Lung (tissue), 11 donors: ENCODE measurements at regions not wholly inside any gene's neighbourhood (a gene's known extent, or its start where the extent isn't known, plus 50 kb on each side); places are given as distances from the start of the nearest gene placed in this dataset.

Experiments
- ATAC-seq: fragments of 200-7000 bp; cut with Tn5 transposase; one replicate; pipeline ENCODE4 v1.9.1; 2020; ENCODE audit warnings: moderate number of reproducible peaks; ENCODE audit not compliant: insufficient read depth, low FRiP score
- DNase-seq, 3 donors: peaks; one replicate each; pipeline ENCODE4 v3.0.0-alpha.2; 2013 to 2017
- H3K27ac ChIP-seq, 2 donors: one replicate each; pipeline ENCODE4 v1.5.1; 2013; ENCODE audit warnings: mild to moderate bottlenecking in 2 of 2, moderate library complexity in 2 of 2, control low read depth in 1 of 2, inconsistent platforms in 1 of 2, low read depth in 1 of 2, low read length in 1 of 2
- H3K27me3 ChIP-seq, 3 donors: one replicate each; pipeline ENCODE4 v1.5.1; 2013; ENCODE audit warnings: low read length in 2 of 3; ENCODE audit not compliant: control insufficient read depth in 3 of 3, insufficient read depth in 3 of 3
- H3K36me3 ChIP-seq, 4 donors: one replicate each; pipeline ENCODE4 v1.5.1; 2013; ENCODE audit warnings: low read length in 4 of 4, mild to moderate bottlenecking in 1 of 4, moderate library complexity in 1 of 4; ENCODE audit not compliant: control insufficient read depth in 4 of 4, insufficient read depth in 4 of 4
- H3K4me1 ChIP-seq, 5 donors: one replicate each; pipeline ENCODE4 v1.5.1; 2013; ENCODE audit warnings: low read length in 5 of 5, mild to moderate bottlenecking in 2 of 5, moderate library complexity in 1 of 5; ENCODE audit not compliant: control insufficient read depth in 5 of 5, insufficient read depth in 5 of 5
- H3K4me3 ChIP-seq: one replicate; pipeline ENCODE4 v1.5.1; 2013; ENCODE audit warnings: mild to moderate bottlenecking, control low read depth, moderate library complexity
- H3K9ac ChIP-seq, 2 donors: one replicate each; pipeline ENCODE4 v1.5.1; 2013; ENCODE audit warnings: low read length in 2 of 2, control low read depth in 1 of 2; ENCODE audit not compliant: insufficient read depth in 1 of 2
- H3K9me3 ChIP-seq, 4 donors: one replicate each; pipeline ENCODE4 v1.5.1; 2013; ENCODE audit warnings: low read length in 3 of 4, mild to moderate bottlenecking in 1 of 4, moderate library complexity in 1 of 4; ENCODE audit not compliant: control insufficient read depth in 4 of 4, insufficient read depth in 3 of 4
- WGBS, 2 donors: extraction: QIAGEN DNeasy Blood & Tissue Kit; methylation state at CpG; one replicate each; pipeline ENCODE4 v1.1.7; 2013; 5-methylcytosine and 5-hydroxymethylcytosine counted together
- TF ChIP-seq, protein P1 (sequence below): IDR thresholded peaks from 2 replicates; pipeline ENCODE4 v1.5.1; 2012; ENCODE audit warnings: mild to moderate bottlenecking; ENCODE audit errors: control extremely low read depth, extremely low read depth
- donor health status: control.
- donor health status: control.
- donor health status: Bipolar disorder and iron deficiency.
- donor health status: healthy.
- donor health status: DM: yes; HTN: yes; CAD: no.

DNA sequence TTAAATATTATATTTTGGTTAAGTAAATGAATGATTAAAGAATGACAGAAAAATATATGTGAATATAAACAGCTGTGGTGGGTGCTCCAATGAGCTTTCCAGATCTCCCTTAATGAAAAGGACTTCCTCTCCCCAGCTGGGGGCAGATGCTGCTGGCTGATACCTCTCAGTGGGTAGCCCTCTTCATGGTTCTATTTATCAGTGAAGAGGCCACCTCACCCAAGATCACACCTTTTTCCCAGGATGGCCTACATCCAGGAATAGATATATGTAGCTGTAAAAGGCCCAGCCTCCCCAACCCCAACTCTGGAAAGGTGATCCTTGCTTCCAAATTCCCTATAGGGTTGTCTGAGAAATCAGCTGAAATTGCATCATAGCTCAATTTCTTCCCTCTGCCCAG, 135.2 kb upstream of the ACVR2A start:
- TF ChIP-seq, protein P1, sequence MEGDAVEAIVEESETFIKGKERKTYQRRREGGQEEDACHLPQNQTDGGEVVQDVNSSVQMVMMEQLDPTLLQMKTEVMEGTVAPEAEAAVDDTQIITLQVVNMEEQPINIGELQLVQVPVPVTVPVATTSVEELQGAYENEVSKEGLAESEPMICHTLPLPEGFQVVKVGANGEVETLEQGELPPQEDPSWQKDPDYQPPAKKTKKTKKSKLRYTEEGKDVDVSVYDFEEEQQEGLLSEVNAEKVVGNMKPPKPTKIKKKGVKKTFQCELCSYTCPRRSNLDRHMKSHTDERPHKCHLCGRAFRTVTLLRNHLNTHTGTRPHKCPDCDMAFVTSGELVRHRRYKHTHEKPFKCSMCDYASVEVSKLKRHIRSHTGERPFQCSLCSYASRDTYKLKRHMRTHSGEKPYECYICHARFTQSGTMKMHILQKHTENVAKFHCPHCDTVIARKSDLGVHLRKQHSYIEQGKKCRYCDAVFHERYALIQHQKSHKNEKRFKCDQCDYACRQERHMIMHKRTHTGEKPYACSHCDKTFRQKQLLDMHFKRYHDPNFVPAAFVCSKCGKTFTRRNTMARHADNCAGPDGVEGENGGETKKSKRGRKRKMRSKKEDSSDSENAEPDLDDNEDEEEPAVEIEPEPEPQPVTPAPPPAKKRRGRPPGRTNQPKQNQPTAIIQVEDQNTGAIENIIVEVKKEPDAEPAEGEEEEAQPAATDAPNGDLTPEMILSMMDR: no peak
- Histone ChIP-seq H3K9me3 (peaks cover 0 to 5% (median 1%) of the 10 kb centered on the region in 4 donors), H3K9ac (no peak overlapping the region)

DNA sequence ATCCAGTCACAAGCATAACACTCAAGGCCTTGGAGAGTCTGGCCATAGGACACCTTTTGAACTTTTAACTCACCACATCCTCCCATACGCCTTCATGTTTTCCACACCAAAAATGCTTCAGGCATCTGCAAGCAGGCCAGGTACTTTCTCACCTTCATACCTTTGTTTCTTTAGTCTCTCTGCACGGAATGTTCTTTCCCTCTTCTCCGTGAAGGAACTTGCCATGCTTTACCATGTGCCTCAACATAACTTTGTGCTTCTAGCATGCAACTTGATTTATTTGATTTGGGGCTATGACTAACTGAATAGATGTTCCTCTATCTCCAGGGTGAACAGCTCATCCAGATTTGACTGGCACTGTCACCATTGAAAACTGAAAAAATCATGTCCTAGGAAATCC, 141.7 kb upstream of the ACVR2A start:
- Histone ChIP-seq H3K4me3 (no peak overlapping the region), H3K9ac (no peak overlapping the region), H3K36me3 (no peaks in the 10 kb centered on the region), H3K9me3 (no peaks in the 10 kb centered on the region), H3K27me3 (no peaks in the 10 kb centered on the region), H3K27ac (no peak overlapping the region), H3K4me1 (no peaks in the 10 kb centered on the region)
- ATAC-seq (no peak), DNase-seq (no peak)
- 57 to 89% methylated on average over 3 of the region's 3 CpGs for WGBS, 2 donors
- TF ChIP-seq, protein P1: no peak

More for the DNA sequence above, 135.2 kb upstream of the ACVR2A start:
- ATAC-seq (no peak), DNase-seq (no peak)
- Histone ChIP-seq H3K4me1 (no peaks in the 10 kb centered on the region), H3K27me3 (no peaks in the 10 kb centered on the region), H3K27ac (no peak overlapping the region), H3K4me3 (no peak overlapping the region), H3K36me3 (no peaks in the 10 kb centered on the region)

DNA sequence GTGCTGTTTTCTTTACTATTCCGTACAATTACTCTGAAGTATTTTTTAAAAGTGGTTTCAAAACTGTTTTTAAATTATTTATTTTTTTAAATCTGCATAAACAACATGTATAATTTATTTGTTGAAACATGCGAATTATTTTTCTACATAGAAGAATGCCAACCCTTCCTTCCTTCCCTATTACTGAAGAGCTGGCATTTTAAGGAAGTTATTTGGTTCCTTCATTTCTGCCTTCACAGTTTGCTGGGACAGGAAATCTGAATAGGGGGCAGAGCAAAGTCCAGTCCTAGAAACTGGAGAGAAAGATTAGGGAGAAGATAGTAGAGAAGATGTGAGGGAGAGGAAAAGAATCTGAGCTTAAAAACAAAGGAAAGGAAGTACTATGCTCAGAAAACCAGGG, 146.7 kb upstream of the ACVR2A start:
- H3K9me3 ChIP-seq: no peaks in the 10 kb centered on the region
- no peak for ATAC-seq
- WGBS, 2 donors: 82 to 83% methylated on average over 2 of the region's 2 CpGs
- no peaks in the 10 kb centered on the region for H3K4me1 ChIP-seq
- no peak for DNase-seq
- TF ChIP-seq, protein P1: no peak
- no peak overlapping the region for H3K4me3 ChIP-seq
- no peak overlapping the region for H3K27ac ChIP-seq
- H3K27me3 ChIP-seq: no peaks in the 10 kb centered on the region
- H3K9ac ChIP-seq: no peak overlapping the region
- H3K36me3 ChIP-seq: no peaks in the 10 kb centered on the region

DNA sequence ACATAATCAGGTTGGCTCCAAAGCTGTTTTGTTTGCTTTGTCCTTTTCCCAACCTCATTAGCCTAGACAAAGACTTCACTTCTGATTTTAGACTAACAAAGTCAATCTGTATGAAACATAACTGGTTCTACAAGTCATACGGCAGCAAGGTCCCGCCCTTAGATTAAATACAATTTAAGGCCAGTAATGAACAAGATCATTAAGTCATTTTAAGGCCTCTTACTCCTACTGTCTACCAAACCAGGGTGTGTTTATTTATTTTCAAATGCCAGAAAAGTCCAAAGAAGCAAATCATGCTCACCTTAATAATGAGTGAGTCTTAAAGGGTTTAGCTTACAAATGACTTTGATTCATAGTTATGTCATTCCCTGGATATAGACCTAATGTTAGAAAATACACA, 148.4 kb upstream of the ACVR2A start:
- DNase-seq (peak in 1 of 3 donors; percentile 11), ATAC-seq (no peak)
- no peaks in the 10 kb centered on the region for H3K36me3 ChIP-seq
- H3K9me3 ChIP-seq: no peaks in the 10 kb centered on the region
- TF ChIP-seq, protein P1: no peak
- no peak overlapping the region for H3K27ac ChIP-seq
- H3K4me3 ChIP-seq: no peak overlapping the region
- no peaks in the 10 kb centered on the region for H3K27me3 ChIP-seq
- H3K9ac ChIP-seq: no peak overlapping the region
- H3K4me1 ChIP-seq: no peaks in the 10 kb centered on the region
- WGBS, 2 donors: 72 to 81% methylated on average over 2 of the region's 2 CpGs
